Activated CD8-positive, alpha-beta T cell treated with anti-CD3 and anti-CD28 coated beads for 36 hours (primary cell): ENCODE measurements at regions not wholly inside any gene's neighbourhood (a gene's known extent, or its start where the extent isn't known, plus 50 kb on each side); places are given as distances from the start of the nearest gene placed in this dataset.
A peak's percentile ranks its signal among the peaks of the same experiment; 100 is the strongest.
"Not testable (repeated sequence)": the region's sequence is repeated elsewhere in the genome, so short reads cannot be mapped to it uniquely, and the experiment has no call there.

Experiments used
- ATAC-seq: fragments of 200-7000 bp; cut with Tn5 transposase; one replicate; pipeline ENCODE4 v1.10.0; 2021; ENCODE audit warnings: mild to moderate bottlenecking, moderate library complexity
- CTCF ChIA-PET: fragments of 350-600 bp; sonication (Branson Sonifier 250); formaldehyde crosslinking; loops from one replicate; lab custom pipeline; 2021; ENCODE audit warnings: antibody characterized with exemption; lab: Charles Lee
- POLR2A ChIA-PET: fragments of 350-600 bp; sonication (Branson Sonifier 250); formaldehyde crosslinking; loops from one replicate; lab custom pipeline; 2021; ENCODE audit warnings: antibody characterized with exemption; lab: Charles Lee
- DNase-seq: peaks from one replicate; pipeline ENCODE4 v3.0.0-alpha.2; 2020
- H3K27ac Mint-ChIP-seq: one replicate; pipeline ENCODE4 v1.8.0; 2021; ENCODE audit warnings: mild to moderate bottlenecking, mixed read lengths
- H3K27me3 Mint-ChIP-seq: one replicate; pipeline ENCODE4 v1.8.0; 2021; ENCODE audit warnings: mixed read lengths
- H3K36me3 Mint-ChIP-seq: one replicate; pipeline ENCODE4 v1.8.0; 2021; ENCODE audit warnings: low read depth, mixed read lengths
- H3K4me1 Mint-ChIP-seq: one replicate; pipeline ENCODE4 v1.8.0; 2021; ENCODE audit warnings: low read depth, mixed read lengths
- H3K4me3 Mint-ChIP-seq: one replicate; pipeline ENCODE4 v1.8.0; 2021; ENCODE audit warnings: mild to moderate bottlenecking, moderate library complexity, mixed read lengths
- H3K9me3 Mint-ChIP-seq: one replicate; pipeline ENCODE4 v1.8.0; 2021; ENCODE audit warnings: mixed read lengths
- intact Hi-C: fragments of 100-400 bp; cut with micrococcal nuclease; formaldehyde crosslinking; loops from one replicate; pipeline ENCODE4 v1.10.0; 2022
- TF ChIP-seq, protein P1 (sequence below): fragments of 200-600 bp; IDR thresholded peaks from one replicate; pipeline ENCODE4 v1.8.0; 2022; ENCODE audit warnings: antibody characterized with exemption, mild to moderate bottlenecking

DNA sequence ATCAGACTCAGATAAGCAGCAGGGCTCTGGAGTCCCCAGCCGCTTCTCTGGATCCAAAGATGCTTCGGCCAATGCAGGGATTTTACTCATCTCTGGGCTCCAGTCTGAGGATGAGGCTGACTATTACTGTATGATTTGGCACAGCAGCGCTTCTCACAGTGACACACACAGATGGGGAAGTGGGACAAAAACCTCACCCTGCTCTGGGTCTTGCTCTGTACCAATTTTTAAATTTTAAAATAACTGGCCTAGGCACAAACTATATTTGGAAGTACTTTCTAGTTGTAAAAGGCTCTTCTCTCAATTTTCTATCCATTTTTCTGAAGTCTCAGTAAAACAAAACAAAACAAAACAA is 131.7 kb downstream of the VPREB1 start:
- Mint-ChIP-seq H3K4me3 (no peak overlapping the region), H3K27ac (no peak overlapping the region), H3K9me3 (no peaks in the 10 kb centered on the region), H3K27me3 (peaks cover 21% of the 10 kb centered on the region), H3K36me3 (no peaks in the 10 kb centered on the region), H3K4me1 (no peaks in the 10 kb centered on the region)
- ChIA-PET POLR2A (interaction anchor here (0.6 kb wide), 1 partner anchor 685 kb away, joined by 3 read pairs; no protein-coding TSS in a partner anchor), CTCF (no interaction called here)
- intact Hi-C loops = no loop called here
- ATAC-seq (no peak), DNase-seq (no peak)
- TF ChIP-seq, protein P1, sequence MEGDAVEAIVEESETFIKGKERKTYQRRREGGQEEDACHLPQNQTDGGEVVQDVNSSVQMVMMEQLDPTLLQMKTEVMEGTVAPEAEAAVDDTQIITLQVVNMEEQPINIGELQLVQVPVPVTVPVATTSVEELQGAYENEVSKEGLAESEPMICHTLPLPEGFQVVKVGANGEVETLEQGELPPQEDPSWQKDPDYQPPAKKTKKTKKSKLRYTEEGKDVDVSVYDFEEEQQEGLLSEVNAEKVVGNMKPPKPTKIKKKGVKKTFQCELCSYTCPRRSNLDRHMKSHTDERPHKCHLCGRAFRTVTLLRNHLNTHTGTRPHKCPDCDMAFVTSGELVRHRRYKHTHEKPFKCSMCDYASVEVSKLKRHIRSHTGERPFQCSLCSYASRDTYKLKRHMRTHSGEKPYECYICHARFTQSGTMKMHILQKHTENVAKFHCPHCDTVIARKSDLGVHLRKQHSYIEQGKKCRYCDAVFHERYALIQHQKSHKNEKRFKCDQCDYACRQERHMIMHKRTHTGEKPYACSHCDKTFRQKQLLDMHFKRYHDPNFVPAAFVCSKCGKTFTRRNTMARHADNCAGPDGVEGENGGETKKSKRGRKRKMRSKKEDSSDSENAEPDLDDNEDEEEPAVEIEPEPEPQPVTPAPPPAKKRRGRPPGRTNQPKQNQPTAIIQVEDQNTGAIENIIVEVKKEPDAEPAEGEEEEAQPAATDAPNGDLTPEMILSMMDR = no peak

DNA sequence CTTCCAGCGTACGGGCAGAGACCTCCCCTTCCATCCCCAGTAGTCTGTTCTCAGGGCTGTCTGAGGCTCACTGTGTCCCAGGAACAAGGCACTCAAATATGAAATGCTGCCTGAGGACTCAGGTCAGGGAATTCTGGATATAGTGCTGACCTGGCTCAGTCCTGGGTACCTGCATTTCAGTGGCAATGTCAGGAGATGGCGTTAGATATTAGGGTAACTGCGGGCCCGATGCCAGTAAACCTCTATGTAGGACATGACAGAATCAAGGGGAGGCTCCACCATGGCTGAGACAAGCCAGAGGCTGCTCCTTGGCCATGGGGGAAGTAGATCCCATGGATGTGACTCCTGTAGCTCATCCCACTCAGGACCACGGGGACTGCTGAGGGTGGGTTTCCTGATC is 131.7 kb downstream of the ZNF280B start:
- H3K36me3 Mint-ChIP-seq, H3K4me3 Mint-ChIP-seq, H3K4me1 Mint-ChIP-seq, ATAC-seq, H3K27ac Mint-ChIP-seq, intact Hi-C loops, CTCF ChIA-PET, DNase-seq, H3K9me3 Mint-ChIP-seq, POLR2A ChIA-PET: not testable (repeated sequence)
- peaks cover 20% of the 10 kb centered on the region for H3K27me3 Mint-ChIP-seq

DNA sequence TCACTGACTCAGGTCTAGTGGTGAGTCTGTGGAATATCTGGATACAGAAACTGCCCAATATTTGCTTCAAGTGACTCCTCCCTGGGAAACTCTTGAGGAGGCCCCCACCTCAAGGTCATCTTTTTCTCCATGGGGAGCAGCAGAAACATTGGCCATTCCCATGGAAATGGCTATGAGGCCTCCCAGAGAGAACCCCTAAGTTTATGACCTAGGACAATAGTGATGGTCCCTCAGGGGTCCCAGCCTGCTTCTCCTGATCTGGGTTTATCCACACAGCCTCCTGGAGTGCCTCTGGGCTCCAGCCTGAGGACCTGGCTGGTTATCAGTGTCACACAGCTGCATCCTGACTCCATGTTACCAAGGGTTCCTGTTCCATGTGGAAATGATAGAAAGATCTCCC is 131.2 kb downstream of the ZNF280B start:
- ATAC-seq (no peak), DNase-seq (no peak)
- H3K36me3 Mint-ChIP-seq = no peaks in the 10 kb centered on the region
- peaks cover 18% of the 10 kb centered on the region for H3K27me3 Mint-ChIP-seq
- no peak overlapping the region for H3K27ac Mint-ChIP-seq
- POLR2A ChIA-PET = no interaction called here
- H3K9me3 Mint-ChIP-seq = no peaks in the 10 kb centered on the region
- H3K4me1 Mint-ChIP-seq = no peaks in the 10 kb centered on the region
- intact Hi-C loops = no loop called here
- H3K4me3 Mint-ChIP-seq = no peak overlapping the region
- TF ChIP-seq, protein P1 = no peak
- CTCF ChIA-PET = no interaction called here

DNA sequence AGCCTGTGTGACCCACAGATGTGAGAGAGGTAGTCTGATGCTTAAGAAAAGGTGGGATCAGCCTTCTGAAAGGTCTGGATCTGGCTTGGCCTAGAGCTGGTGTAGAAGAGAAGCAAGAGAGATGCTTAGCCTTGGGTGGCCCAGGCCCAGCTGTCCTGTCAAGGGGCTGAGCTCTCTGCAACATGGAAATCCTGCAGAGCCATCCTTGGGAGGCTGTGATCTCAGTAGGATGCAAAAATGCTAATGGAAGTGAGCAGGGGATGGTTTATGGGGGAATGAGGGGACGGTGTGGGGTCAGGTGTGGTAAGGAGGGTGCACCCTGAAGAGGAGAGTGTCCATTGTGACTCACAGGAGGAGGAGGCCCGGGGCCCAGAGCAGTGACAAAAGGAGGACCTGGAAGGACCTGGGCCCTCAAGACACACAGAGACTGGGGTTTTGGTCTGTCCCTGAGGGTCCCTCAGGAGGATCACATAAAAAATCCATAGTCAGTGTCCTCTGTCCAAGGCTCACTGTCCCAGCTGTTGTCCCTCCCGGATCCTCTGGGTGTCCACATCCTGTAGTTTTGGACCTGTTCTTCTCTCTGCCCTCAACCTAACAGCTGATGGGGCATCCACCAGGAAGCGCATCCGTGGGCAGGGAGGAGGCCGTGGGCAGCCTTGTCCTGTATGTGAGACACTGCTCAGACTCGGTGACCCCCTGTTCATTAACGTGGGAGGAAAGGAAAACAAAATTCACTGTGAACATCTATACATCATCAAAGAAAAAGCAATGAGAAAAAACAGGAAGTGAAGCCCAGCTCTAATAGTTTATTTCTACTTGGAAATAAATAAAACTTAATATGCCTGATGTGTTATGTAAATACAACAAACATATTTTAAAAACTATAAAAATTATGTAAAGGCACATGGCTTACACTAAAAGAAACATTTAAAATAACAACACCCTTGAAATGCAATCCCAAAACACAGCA is 129.8 kb downstream of the ZNF280B start:
- intact Hi-C loops = no loop called here
- ChIA-PET POLR2A (interaction anchor here (1.4 kb wide), 1 partner anchor 13 kb away, joined by 3 read pairs; no protein-coding TSS in a partner anchor), CTCF (interaction anchor here (1.0 to 1.5 kb wide), 3 partner anchors 30 to 85 kb away, joined by 3 read pairs; no protein-coding TSS in a partner anchor)
- Mint-ChIP-seq H3K4me1 (no peaks in the 10 kb centered on the region), H3K27ac (no peak overlapping the region), H3K9me3 (no peaks in the 10 kb centered on the region), H3K27me3 (peaks cover 21% of the 10 kb centered on the region), H3K36me3 (no peaks in the 10 kb centered on the region), H3K4me3 (no peak overlapping the region)
- no peak for DNase-seq
- no peak for ATAC-seq
- TF ChIP-seq, protein P1 = no peak

DNA sequence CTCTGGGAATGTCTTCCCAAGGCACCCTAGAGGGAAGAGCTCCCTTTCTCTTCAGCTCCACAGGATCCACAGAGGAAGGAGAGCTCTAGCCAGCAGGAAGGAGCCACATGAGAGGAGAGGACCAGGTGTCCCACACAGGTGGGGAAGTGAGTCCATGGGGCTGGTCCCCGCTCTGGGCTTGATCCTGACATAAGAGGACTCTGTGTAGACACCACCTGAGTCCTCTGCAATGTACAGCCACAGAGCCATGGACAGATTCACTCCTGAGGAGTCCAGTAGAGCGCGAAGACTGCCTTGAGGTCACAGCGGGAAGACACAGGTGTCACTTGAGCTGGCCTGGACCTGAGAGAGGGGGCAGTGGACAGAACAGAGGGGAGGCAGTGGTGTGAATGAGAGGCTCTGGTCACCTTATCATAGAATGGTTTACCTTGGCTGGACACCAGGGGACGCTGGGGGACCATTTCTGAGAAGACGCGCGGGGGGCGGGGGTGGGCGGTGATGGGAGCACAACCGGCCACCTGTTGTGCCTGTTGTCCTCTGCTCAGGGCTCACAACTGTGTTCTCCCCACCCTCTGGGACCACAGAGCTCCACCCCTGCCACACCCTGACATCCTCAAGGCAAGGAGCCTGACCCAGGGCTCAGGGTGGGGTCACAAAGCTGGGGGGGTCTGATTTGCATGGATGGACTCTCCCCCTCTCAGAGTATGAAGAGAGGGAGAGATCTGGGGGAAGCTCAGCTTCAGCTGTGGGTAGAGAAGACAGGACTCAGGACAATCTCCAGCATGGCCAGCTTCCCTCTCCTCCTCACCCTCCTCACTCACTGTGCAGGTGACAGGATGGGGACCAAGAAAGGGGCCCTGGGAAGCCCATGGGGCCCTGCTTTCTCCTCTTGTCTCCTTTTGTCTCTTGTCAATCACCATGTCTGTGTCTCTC is 128.2 kb downstream of the ZNF280B start:
- POLR2A ChIA-PET = interaction anchor here (1.4 kb wide), 1 partner anchor 11 kb away, joined by 3 read pairs; no protein-coding TSS in a partner anchor
- peak; percentile 27 for ATAC-seq

DNA sequence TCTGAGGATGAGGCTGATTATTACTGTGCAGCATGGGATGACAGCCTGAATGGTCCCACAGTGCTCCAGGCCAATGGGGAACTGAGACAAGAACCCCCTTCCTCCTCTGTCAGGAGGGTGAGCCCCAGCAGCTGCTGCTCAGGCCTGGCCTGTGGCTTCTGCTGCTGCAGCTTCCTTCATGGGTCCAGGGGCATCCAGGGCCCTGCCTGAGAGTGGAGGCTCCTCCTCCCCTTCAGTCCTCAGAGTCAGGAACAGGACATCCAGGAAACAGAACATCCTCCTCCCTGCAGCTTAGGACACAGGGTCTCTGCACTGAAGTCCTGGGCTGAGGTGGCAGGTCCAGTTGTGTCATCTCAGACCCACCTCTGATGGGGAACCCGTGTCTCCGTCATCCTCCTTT is 127.2 kb downstream of the ZNF280B start:
- H3K4me1 Mint-ChIP-seq, intact Hi-C loops, H3K27ac Mint-ChIP-seq, ATAC-seq, H3K4me3 Mint-ChIP-seq, H3K36me3 Mint-ChIP-seq, CTCF ChIA-PET, DNase-seq, H3K9me3 Mint-ChIP-seq: not testable (repeated sequence)
- H3K27me3 Mint-ChIP-seq = peaks cover 35% of the 10 kb centered on the region
- POLR2A ChIA-PET = interaction anchor here (0.6 kb wide), 1 partner anchor 15 kb away, joined by 3 read pairs; no protein-coding TSS in a partner anchor

More for the DNA sequence above, 128.2 kb downstream of the ZNF280B start:
- intact Hi-C loops = no loop called here
- Mint-ChIP-seq H3K4me3 (no peak overlapping the region), H3K27me3 (peaks cover 28% of the 10 kb centered on the region), H3K9me3 (no peaks in the 10 kb centered on the region), H3K36me3 (no peaks in the 10 kb centered on the region), H3K27ac (no peak overlapping the region), H3K4me1 (no peaks in the 10 kb centered on the region)
- TF ChIP-seq, protein P1 = peak; percentile 11
- DNase-seq = peak; percentile 27
- CTCF ChIA-PET = interaction anchor here (1.0 to 1.5 kb wide), 3 partner anchors 32 to 84 kb away, joined by 3 read pairs; no protein-coding TSS in a partner anchor
